Left cardiac atrium (tissue), 4 donors: ENCODE measurements at regions not wholly inside any gene's neighbourhood (a gene's known extent, or its start where the extent isn't known, plus 50 kb on each side); places are given as distances from the start of the nearest gene placed in this dataset.

Experiments used
- ATAC-seq, 2 donors: fragments of 200-7000 bp; cut with Tn5 transposase; one replicate each; pipeline ENCODE4 v1.9.1; 2020; ENCODE audit warnings: mild to moderate bottlenecking in 2 of 2, moderate library complexity in 2 of 2
- DNase-seq: peaks from one replicate; pipeline ENCODE4 v3.0.0-alpha.2; 2020
- intact Hi-C, 2 donors: fragments of 100-400 bp; cut with DNase I; formaldehyde crosslinking; loops; one replicate each; pipeline versions ENCODE4 v1.14.1 to v1.15.1; 2022 to 2023
- donor health status: DM: no; HTN: yes; CAD: no.
- donor health status: DM: no; HTN: yes; CAD: no; lungs with severe emphysema.
- donor health status: DM: yes; HTN: yes; CAD: no.
- donor health status: Dilated cardiomyopathy.

DNA sequence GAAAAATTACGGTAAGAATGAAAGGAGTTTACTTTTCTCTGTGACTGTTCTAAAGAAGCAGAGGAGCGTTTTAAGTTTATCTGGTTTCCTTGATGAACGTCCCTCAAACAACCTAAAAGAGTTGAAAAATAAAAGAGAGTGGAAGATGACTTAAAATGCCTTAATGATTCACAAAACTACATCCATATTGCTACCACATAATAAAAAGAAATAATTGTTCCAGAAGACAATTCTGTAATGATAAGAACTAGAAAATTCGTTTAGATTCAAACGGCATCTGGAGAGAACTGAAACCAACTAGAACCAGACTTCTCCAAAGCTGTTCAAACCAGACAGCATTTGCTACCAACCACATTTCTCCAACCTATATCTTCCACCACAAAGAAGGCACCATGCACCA lies 68.1 kb downstream of the TEKT4 start:
- no peak for ATAC-seq
- intact Hi-C loops: no loop called here
- no peak for DNase-seq

DNA sequence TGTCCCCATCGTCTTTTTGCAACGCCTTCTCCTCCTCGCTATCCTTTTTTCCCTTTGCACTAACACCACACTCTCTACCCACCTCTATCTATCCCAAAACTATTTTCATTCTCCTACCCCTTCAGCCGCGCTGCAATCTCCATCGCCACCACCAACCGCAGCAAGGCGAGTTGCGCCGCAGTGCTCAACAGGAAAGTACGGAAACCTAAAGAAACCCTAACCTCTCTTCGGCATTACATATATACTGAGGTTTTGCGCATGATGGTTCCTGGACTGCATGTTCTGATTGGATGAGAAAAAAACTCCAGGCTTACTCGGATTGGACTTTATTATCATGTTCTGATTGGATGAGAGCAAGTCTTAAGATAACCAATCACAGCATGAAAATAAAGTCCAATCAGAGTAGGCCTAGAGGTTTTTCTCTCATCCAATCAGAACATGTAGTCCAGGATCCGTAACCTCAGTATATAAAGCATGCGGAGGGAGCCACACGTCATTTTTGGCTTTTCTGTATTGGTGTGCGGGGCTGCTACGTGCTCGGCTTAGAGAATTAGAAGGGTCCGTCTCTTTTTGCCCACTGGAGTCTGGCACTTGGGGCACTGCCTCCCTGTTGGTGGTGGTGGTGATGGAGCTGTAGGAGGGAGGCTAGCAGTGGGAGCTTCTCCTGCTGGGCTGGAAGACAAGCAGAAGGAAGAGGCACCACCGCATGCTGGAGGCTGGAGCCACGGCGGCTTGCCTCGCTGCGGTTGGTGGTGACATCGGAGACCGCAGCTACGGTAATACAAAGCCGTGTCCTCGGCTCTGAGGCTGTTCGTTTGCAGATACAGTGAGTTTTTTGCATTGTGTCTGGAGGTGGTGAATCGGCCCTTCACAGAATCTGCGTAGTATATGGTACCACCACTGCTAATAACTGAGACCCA lies 76.1 kb downstream of the TEKT4 start:
- ATAC-seq (no peak), DNase-seq (no peak)
- intact Hi-C loops: no loop called here

DNA sequence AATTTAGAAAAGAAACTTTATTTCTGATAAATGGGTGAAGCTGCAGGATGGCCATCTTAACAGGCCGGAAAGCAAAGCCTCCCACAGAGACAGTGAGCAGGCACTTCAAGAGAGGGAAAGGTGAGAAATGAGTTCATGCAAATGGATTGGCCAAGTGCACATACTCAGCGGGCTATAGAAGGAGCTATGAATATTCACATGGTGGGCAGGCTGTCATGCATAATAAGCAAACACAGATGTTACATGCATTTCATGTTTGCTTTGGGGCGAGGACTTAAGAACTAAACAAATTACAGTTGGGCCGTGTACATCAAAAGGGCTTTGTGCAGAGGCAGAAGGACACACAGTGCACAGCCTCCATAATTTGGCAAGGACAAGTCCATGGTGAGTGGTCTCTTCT lies 69.8 kb upstream of the MAL start:
- intact Hi-C loops: no loop called here
- DNase-seq (no peak), ATAC-seq (no peak)

DNA sequence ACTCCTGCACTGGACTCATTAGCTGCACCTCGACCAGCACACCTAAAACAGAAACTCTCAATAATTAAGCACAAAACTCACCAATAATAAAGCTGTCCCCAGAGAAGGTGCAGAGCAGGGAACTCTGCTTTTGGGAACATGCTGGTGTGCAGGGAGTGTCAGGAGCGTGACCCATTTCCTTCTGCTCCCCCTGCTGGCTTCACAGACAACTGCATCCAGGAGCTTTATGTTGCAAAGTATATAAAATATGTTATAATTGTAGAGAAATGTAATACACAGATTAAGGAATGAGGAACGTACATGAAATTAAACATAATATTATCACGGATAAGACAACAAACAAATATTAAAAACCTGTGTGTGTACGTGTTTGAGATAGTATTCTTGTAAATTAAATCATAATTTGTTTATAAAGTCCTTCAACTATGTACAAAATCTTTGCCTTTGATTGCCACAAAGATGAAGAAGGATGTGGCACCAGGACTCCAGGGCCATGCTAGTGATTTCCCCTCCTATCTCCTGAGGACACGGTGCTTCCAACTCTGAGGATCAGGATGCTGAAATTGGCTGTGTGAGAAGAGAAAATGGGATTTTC lies 68.6 kb upstream of the MAL start:
- intact Hi-C loops: no loop called here
- ATAC-seq: no peak
- DNase-seq: peak; percentile 20

DNA sequence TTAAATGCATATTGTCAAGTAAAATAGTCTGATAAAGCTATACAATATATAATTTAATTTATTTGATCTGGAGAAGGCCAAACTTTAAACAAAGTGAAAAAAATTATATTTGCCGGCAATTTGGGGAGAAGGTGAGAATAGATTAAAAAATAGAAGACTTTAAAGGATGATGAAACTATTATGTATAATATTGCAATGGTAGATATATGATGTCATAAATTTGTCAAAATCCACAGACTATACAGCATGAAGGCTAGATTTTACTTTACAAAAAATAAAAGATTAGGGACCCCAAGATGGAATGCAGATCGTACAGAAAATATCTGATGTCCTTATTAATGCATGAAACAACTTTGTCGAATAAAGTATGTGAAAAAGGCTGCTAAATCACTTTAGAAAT lies 67.3 kb upstream of the MAL start:
- intact Hi-C loops: no loop called here
- DNase-seq: no peak
- no peak for ATAC-seq

DNA sequence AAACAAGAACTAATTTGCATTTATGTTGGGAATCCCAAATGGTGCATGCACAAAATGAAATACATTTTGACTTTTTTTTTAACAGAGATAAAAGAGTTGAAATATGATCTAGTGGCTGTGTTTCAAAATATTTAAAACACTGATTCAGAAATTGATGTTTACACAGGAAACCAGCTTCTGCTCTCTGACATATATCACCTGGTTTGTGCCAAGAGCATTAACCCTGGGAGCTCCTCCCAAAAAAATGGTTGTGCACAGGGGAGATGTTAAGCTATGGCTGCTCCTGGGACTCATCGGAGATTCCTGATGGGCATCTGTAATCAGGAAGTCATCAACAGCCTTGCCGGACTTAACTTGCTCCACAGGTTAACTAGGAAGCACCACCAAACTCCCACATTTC lies 65.2 kb upstream of the MAL start:
- intact Hi-C loops: no loop called here
- DNase-seq (no peak), ATAC-seq (no peak)

DNA sequence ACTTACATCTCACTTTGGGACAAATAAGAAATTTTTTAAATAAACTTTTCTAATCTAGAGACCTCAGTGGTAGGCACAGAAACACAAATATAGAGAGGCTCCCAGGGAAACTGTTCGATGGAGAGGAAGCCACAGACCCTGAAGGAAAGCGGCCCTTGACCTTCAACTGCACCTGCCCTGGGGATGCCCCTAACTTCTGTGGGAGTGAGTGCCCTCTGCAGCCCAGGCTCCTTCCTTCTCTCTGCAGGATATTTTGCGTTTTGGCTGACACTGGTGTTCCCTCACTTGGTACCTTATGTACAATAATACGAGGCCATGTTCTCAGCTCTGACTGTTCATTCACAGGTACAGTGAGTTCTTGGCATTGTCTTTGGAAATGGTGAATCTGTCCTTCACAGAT lies 64.8 kb upstream of the MAL start:
- DNase-seq (no peak), ATAC-seq (no peak)
- intact Hi-C loops: no loop called here

DNA sequence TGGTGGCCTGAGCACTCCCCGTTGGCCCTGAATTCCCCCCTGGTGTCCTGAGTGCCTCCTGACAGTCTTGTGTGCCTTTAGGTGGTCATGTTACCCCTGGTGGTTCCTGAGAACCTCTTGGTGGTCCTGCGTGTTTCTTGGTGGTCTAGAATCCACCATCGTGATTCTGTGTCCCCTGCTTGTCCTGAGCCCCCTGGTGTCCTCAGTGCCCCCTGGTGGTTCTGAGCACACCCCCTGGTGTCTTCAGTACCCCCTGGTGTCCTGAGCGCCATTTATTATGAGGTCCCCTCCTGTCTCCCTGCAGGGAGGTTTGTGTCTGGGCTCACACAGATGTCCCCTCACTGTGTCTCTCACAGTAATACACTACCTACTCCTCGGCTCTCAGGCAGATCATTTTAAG lies 61.3 kb upstream of the MAL start:
- DNase-seq: no peak
- ATAC-seq: no peak
- intact Hi-C loops: no loop called here

DNA sequence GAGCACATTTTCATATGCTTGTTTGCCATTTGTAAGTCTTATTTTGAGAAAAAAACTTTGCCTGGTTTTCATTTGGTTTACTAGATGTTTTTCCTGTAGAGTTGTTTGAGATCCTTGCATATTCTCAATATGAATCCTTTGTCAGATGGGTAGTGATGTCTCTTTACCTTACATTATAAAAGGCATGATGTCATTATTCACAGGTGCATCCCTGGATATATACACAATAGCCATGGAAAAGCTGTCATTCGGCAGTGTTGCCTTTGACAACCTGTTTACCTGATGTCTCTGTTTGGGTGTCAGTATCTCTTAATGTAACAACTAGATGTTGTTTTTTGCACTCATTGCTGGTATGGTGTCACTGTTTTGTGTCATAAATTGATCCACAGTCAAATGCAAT lies 58.8 kb upstream of the MAL start:
- intact Hi-C loops: no loop called here
- ATAC-seq: no peak
- no peak for DNase-seq

DNA sequence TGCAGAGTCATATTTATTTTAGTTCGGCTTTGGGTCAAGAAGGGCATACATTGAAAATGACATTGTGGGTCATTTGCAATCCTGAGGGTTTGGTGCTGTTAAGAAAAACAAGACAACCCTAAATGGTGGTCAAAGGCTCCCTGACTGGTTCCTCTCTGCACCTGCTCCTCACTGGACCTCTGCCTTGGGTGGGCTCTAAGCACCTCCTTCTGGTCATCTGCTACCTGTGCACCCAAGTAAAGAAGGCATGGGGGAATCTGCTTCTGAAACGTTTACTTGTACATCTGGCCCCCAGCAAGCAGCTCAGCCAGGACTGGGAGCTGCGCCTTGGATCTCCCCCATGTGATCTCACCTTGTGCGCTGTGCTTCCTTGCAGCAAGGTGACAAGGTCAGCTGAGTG lies 55.2 kb upstream of the MAL start:
- intact Hi-C loops: no loop called here
- ATAC-seq (no peak), DNase-seq (no peak)
